A549 (cell line): ENCODE measurements at regions not wholly inside any gene's neighbourhood (a gene's known extent, or its start where the extent isn't known, plus 50 kb on each side); places are given as distances from the start of the nearest gene placed in this dataset.
"Not testable (repeated sequence)": the region's sequence is repeated elsewhere in the genome, so short reads cannot be mapped to it uniquely, and the experiment has no call there.

Experiments
- ATAC-seq, 2 experiments: fragments of 200-7000 bp in 1 of 2; fragments of >200 bp in 1 of 2; cut with Nextera tagmentation in 1 of 2; cut with Tn5 transposase in 1 of 2; 3 replicates each; pipeline versions ENCODE4 v1.8.0 to v1.9.1; 2018 to 2020; ENCODE audit warnings: mild to moderate bottlenecking in 1 of 2, moderate library complexity in 1 of 2
- CTCF ChIA-PET: fragments of 300-600 bp; sonication (Branson Sonifier 250); formaldehyde crosslinking; extraction: SDS; loops from one replicate; lab custom pipeline; 2021; ENCODE audit warnings: antibody characterized with exemption, inconsistent platforms; lab: Yijun Ruan, JAX
- POLR2A ChIA-PET: fragments of 350-600 bp; formaldehyde crosslinking; extraction: SDS; loops from one replicate; lab custom pipeline; 2021; ENCODE audit warnings: antibody characterized with exemption, inconsistent platforms; lab: Yijun Ruan, JAX
- DNase-seq, 2 experiments: peaks; one replicate each; pipeline versions ENCODE4 v3.0.0 to v3.0.0-alpha.2; 2011 to 2016; ENCODE audit warnings: low read depth in 1 of 2, low spot score in 1 of 2
- FAIRE-seq: peaks from 2 replicates; lab custom pipeline; 2011; peaks lifted over from hg19 to GRCh38; lab: Jason Lieb, UNC
- H3K27ac ChIP-seq, 2 experiments: fragments of >200 bp; sonication (Bioruptor Twin); formaldehyde crosslinking; 3 replicates each; pipeline ENCODE4 v1.5.1; 2016 to 2017
- H3K4me1 ChIP-seq: fragments of >200 bp; sonication (Bioruptor Twin); formaldehyde crosslinking; 3 replicates; pipeline ENCODE4 v1.6.1; 2016
- H3K4me2 ChIP-seq: fragments of >200 bp; sonication (Bioruptor Twin); formaldehyde crosslinking; 3 replicates; pipeline ENCODE4 v1.6.1; 2016
- H3K4me3 ChIP-seq: fragments of >200 bp; sonication (Bioruptor Twin); formaldehyde crosslinking; 3 replicates; pipeline ENCODE4 v1.5.1; 2016
- H3K9me3 ChIP-seq: fragments of >200 bp; sonication (Bioruptor Twin); formaldehyde crosslinking; 3 replicates; pipeline ENCODE4 v1.6.1; 2016
- CHD4 ChIP-seq: fragments of 200-600 bp; sonication (generic); IDR thresholded peaks from 2 replicates; pipeline ENCODE4 v1.6.1; 2016; ENCODE audit warnings: antibody characterized with exemption, mild to moderate bottlenecking, borderline replicate concordance
- EHF ChIP-seq: fragments of 250-450 bp; sonication (Bioruptor Pico); IDR thresholded peaks from 2 replicates; pipeline ENCODE4 v1.5.0; 2020; ENCODE audit warnings: mild to moderate bottlenecking
- ESRRA ChIP-seq: fragments of 150-350 bp; IDR thresholded peaks from 2 replicates; pipeline ENCODE4 v1.6.1; 2014; ENCODE audit warnings: mild to moderate bottlenecking, low read length, borderline replicate concordance
- FOXS1 ChIP-seq: fragments of 250-450 bp; sonication (Bioruptor Pico); IDR thresholded peaks from 2 replicates; pipeline ENCODE4 v1.5.0; 2020; ENCODE audit warnings: mild to moderate bottlenecking, moderate library complexity
- HES2 ChIP-seq: fragments of >200 bp; sonication (Bioruptor Twin); formaldehyde crosslinking; IDR thresholded peaks from 2 replicates; pipeline ENCODE4 v1.6.1; 2016
- HMGXB4 ChIP-seq: fragments of 250-450 bp; sonication (Bioruptor Pico); IDR thresholded peaks from 2 replicates; pipeline ENCODE4 v1.5.0; 2021; ENCODE audit warnings: mild to moderate bottlenecking, moderate library complexity, borderline replicate concordance
- POLR2A ChIP-seq: IDR thresholded peaks from 2 replicates; pipeline ENCODE4 v1.6.1; 2012; ENCODE audit warnings: mild to moderate bottlenecking, low read length
- RARB ChIP-seq: fragments of 250-450 bp; sonication (Bioruptor Pico); IDR thresholded peaks from 2 replicates; pipeline ENCODE4 v1.8.0; 2021; ENCODE audit warnings: mild to moderate bottlenecking, moderate library complexity
- SREBF2 ChIP-seq: fragments of 450-650 bp; IDR thresholded peaks from 2 replicates; pipeline ENCODE4 v1.6.1; 2014; ENCODE audit warnings: mild to moderate bottlenecking, moderate library complexity
- TFCP2L1 ChIP-seq: fragments of 250-450 bp; sonication (Bioruptor Pico); IDR thresholded peaks from 2 replicates; pipeline ENCODE4 v1.5.0; 2021; ENCODE audit warnings: mild to moderate bottlenecking
- USF2 ChIP-seq: fragments of 450-650 bp; IDR thresholded peaks from 2 replicates; pipeline ENCODE4 v1.6.1; 2014; ENCODE audit warnings: antibody characterized with exemption
- WGBS: methylation state at CpG from one replicate; pipeline ENCODE4 v1.1.6; 2017; ENCODE audit errors: missing lambda C conversion rate; 5-methylcytosine and 5-hydroxymethylcytosine counted together
- TF ChIP-seq, protein P1 (sequence below): fragments of 150-350 bp; IDR thresholded peaks from 2 replicates; pipeline ENCODE4 v1.6.1; 2014; ENCODE audit warnings: low read depth, mild to moderate bottlenecking, low read length
- TF ChIP-seq, protein P2 (sequence below): IDR thresholded peaks from 2 replicates; pipeline ENCODE4 v1.6.1; 2012

GRCh38 chr1:57536749-57537423 is 113.0 kb upstream of the DAB1 start:
- Histone ChIP-seq H3K4me3 (no peak overlapping the region), H3K27ac (no peak overlapping the region), H3K4me1 (no peaks in the 10 kb centered on the region), H3K9me3 (no peaks in the 10 kb centered on the region), H3K4me2 (no peak overlapping the region)
- CTCF ChIA-PET: no interaction called here
- POLR2A ChIA-PET: no interaction called here
- FAIRE-seq (no peak), DNase-seq (no peak), ATAC-seq (no peak)
- TF ChIP-seq RARB (CRISPR knock-in tag): no peak
- no peak for TF ChIP-seq USF2
- TF ChIP-seq, protein P1, sequence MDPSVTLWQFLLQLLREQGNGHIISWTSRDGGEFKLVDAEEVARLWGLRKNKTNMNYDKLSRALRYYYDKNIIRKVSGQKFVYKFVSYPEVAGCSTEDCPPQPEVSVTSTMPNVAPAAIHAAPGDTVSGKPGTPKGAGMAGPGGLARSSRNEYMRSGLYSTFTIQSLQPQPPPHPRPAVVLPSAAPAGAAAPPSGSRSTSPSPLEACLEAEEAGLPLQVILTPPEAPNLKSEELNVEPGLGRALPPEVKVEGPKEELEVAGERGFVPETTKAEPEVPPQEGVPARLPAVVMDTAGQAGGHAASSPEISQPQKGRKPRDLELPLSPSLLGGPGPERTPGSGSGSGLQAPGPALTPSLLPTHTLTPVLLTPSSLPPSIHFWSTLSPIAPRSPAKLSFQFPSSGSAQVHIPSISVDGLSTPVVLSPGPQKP: no peak
- no peak for TF ChIP-seq CHD4
- TF ChIP-seq HMGXB4 (CRISPR knock-in tag): no peak
- TF ChIP-seq TFCP2L1 (CRISPR knock-in tag): no peak
- TF ChIP-seq FOXS1 (CRISPR knock-in tag): no peak
- TF ChIP-seq POLR2A: no peak
- TF ChIP-seq, protein P2, sequence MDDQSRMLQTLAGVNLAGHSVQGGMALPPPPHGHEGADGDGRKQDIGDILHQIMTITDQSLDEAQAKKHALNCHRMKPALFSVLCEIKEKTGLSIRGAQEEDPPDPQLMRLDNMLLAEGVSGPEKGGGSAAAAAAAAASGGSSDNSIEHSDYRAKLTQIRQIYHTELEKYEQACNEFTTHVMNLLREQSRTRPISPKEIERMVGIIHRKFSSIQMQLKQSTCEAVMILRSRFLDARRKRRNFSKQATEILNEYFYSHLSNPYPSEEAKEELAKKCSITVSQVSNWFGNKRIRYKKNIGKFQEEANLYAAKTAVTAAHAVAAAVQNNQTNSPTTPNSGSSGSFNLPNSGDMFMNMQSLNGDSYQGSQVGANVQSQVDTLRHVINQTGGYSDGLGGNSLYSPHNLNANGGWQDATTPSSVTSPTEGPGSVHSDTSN: no peak
- WGBS: 19% methylated on average over 5 of the region's 5 CpGs

GRCh38 chr1:57532299-57532698 is 108.4 kb upstream of the DAB1 start:
- no peaks in the 10 kb centered on the region for H3K9me3 ChIP-seq
- FAIRE-seq (no peak), ATAC-seq (no peak), DNase-seq (no peak)
- H3K4me2 ChIP-seq: no peak overlapping the region
- ChIA-PET CTCF (no interaction called here), POLR2A (no interaction called here)
- no peaks in the 10 kb centered on the region for H3K4me1 ChIP-seq
- TF ChIP-seq SREBF2: no peak
- no peak for TF ChIP-seq HES2
- no peak for TF ChIP-seq EHF (CRISPR knock-in tag)
- TF ChIP-seq ESRRA: no peak
- no peak for TF ChIP-seq USF2
- no peak overlapping the region for H3K4me3 ChIP-seq
- 0% methylated on average over 1 of the region's 1 CpG for WGBS
- no peak overlapping the region for H3K27ac ChIP-seq

DNA sequence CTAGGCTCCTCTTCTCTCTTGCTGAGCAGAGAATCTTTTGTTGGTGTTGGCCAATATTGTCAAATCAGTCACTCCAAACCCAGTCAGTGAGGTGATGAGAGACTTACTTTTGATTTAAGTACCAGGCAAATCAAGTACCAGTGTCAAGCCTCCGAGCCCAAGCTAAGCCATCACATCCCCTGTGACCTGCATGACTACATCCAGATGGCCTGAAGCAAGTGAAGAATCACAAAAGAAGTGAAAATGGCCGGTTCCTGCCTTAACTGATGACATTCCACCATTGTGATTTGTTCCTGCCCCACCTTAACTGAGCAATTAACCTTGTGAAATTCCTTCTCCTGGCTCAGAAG is 107.0 kb upstream of the DAB1 start:
- FAIRE-seq, H3K4me1 ChIP-seq, POLR2A ChIA-PET, H3K4me2 ChIP-seq, ATAC-seq, H3K9me3 ChIP-seq, H3K4me3 ChIP-seq, DNase-seq, H3K27ac ChIP-seq: not testable (repeated sequence)
- WGBS: 0% methylated on average over 2 of the region's 2 CpGs
- CTCF ChIA-PET: interaction anchor here (1.0 kb wide), 1 partner anchor 22 kb away, joined by 3 read pairs; no protein-coding TSS in a partner anchor
